ENCODE measurements at regions not wholly inside any gene's neighbourhood (a gene's known extent, or its start where the extent isn't known, plus 50 kb on each side); places are given as distances from the start of the nearest gene placed in this dataset.

- Histone ChIP-seq H2BK120ac (ENCODE audit: low read depth, low read length) (no peak overlapping the region), H2AK5ac (ENCODE audit: low read depth, low read length) (no peak overlapping the region), H2BK5ac (ENCODE audit: low read depth, low read length, poor library complexity, severe bottlenecking) (no peak overlapping the region), H3K79me1 (ENCODE audit: low read depth in 1 of 2, low read length in 2 of 2) (no peaks in the 10 kb centered on the region), H4K91ac (ENCODE audit: insufficient read depth, low read depth, low read length) (no peak overlapping the region), H3K4me3 (ENCODE audit: insufficient read depth, low read depth, low read length) (no peak overlapping the region), H2AK9ac (replicated peaks; ENCODE audit: low read depth, low read length, poor library complexity) (no peak overlapping the region), H3K4ac (ENCODE audit: low read depth, low read length) (no peak overlapping the region), H3K36me3 (ENCODE audit: control insufficient read depth, insufficient read depth, low read length) (no peaks in the 10 kb centered on the region), H3K27me3 (ENCODE audit: control insufficient read depth, insufficient read depth, low read length) (no peaks in the 10 kb centered on the region), H3K18ac (ENCODE audit: low read depth, low read length) (no peak overlapping the region), H3K4me1 (ENCODE audit: control insufficient read depth, insufficient read depth, low read length) (no peaks in the 10 kb centered on the region), H3K4me2 (ENCODE audit: low read depth, low read length) (no peak overlapping the region), H2BK20ac (ENCODE audit: low read depth, low read length) (no peak overlapping the region), H4K8ac (ENCODE audit: low read depth in 2 of 2, low read length in 2 of 2) (no peak overlapping the region), H2BK15ac (ENCODE audit: low read depth, low read length) (no peak overlapping the region), H3K23ac (ENCODE audit: low read depth, low read length) (no peak overlapping the region), H4K20me1 (ENCODE audit: insufficient read depth, low read length) (no peaks in the 10 kb centered on the region), H3K9me1 (ENCODE audit: insufficient read depth, low read length) (no peaks in the 10 kb centered on the region), H4K5ac (ENCODE audit: low read depth, low read length) (no peak overlapping the region), H2AFZ (replicated peaks; ENCODE audit: low read length, poor library complexity) (no peak overlapping the region), H3K9ac (ENCODE audit: low read depth, low read length) (no peak overlapping the region), H3K56ac (ENCODE audit: extremely low read depth, insufficient read depth, low read length) (no peak overlapping the region), H3K27ac (ENCODE audit: insufficient read depth, low read length) (no peak overlapping the region), H3K9me3 (ENCODE audit: control insufficient read depth, insufficient read depth, low read length) (peaks cover 6% of the 10 kb centered on the region; the same call in 1 of the 2 replicates), H3K14ac (replicated peaks; ENCODE audit: low read depth, low read length) (no peak overlapping the region)
- in situ Hi-C loops (cut with MboI; ENCODE audit: low sequenced_read_pairs), result no loop called here
- no peak for TF ChIP-seq FOS (IDR thresholded peaks at IDR 0.05; ENCODE audit: low read depth, low read length)
- no peak for TF ChIP-seq CEBPB (IDR thresholded peaks at IDR 0.05; ENCODE audit: low read depth, low read length)
- no peak for TF ChIP-seq SMC3 (IDR thresholded peaks at IDR 0.05; ENCODE audit: low read depth, low read length)
- TF ChIP-seq RCOR1 (IDR thresholded peaks at IDR 0.05; ENCODE audit: insufficient replicate concordance, low read length), result no peak
- no peak for TF ChIP-seq CHD1 (IDR thresholded peaks at IDR 0.05; ENCODE audit: low read depth, low read length)
- TF ChIP-seq CTCF (conservative IDR thresholded peaks at IDR 0.05; ENCODE audit: low read depth, low read length), result no peak
- no peak for TF ChIP-seq NFE2L2 (IDR thresholded peaks at IDR 0.05; ENCODE audit: low read depth, low read length)
- TF ChIP-seq MAZ (IDR thresholded peaks at IDR 0.05; ENCODE audit: borderline replicate concordance, low read depth, low read length), result no peak
- TF ChIP-seq MAFK (IDR thresholded peaks at IDR 0.05; ENCODE audit: low read depth, low read length), result no peak
- TF ChIP-seq RAD21 (IDR thresholded peaks at IDR 0.05; ENCODE audit: low read length), result no peak
- TF ChIP-seq MXI1 (IDR thresholded peaks at IDR 0.05; ENCODE audit: borderline replicate concordance, low read depth, low read length), result no peak
- no peak for TF ChIP-seq POLR2A (IDR thresholded peaks at IDR 0.05; ENCODE audit: low read depth, low read length)
- TF ChIP-seq USF2 (IDR thresholded peaks at IDR 0.05; ENCODE audit: low read depth, low read length), result no peak
- no peak for TF ChIP-seq BHLHE40 (IDR thresholded peaks at IDR 0.05; ENCODE audit: low read depth, low read length)
- no TSS peak for BruUV-seq (replicated peaks)
- DNase-seq, result no peak
- no peak for ATAC-seq (ENCODE audit: low read depth)
- intact Hi-C loops (cut with micrococcal nuclease), result no loop called here
- ChIA-PET CTCF (interaction anchor here (0.6 kb wide), 1 partner anchor 1844 kb away, joined by 3 read pairs; no protein-coding TSS in a partner anchor), POLR2A (ENCODE audit: unreplicated experiment) (no interaction called here)
- dilution Hi-C loops (cut with HindIII; ENCODE audit: low sequenced_read_pairs, unreplicated experiment), result no loop called here
- WGBS, 2 experiments (ENCODE audit: extremely low coverage in 2 of 2, insufficient read length in 1 of 2), result no CpG with 5 or more reads among the region's 4 CpGs
Measured at GRCh38 chr13:84200971-84201370, 318.7 kb upstream of the SLITRK1 start.

All from IMR-90 (cell line).